WTC11 (cell line): ENCODE measurements at regions not wholly inside any gene's neighbourhood (a gene's known extent, or its start where the extent isn't known, plus 50 kb on each side); places are given as distances from the start of the nearest gene placed in this dataset.

Source experiments
- ATAC-seq: fragments of 200-7000 bp; cut with Tn5 transposase; 2 replicates; pipeline ENCODE4 v1.10.0; 2021; ENCODE audit warnings: mild to moderate bottlenecking, moderate library complexity
- CTCF ChIA-PET: fragments of 300-600 bp; sonication (Branson Sonifier 250); formaldehyde crosslinking; loops from one replicate; lab custom pipeline; 2021; ENCODE audit warnings: antibody characterized with exemption; lab: Charles Lee
- POLR2A ChIA-PET: fragments of 350-600 bp; sonication (Branson Sonifier 250); formaldehyde crosslinking; loops from one replicate; lab custom pipeline; 2021; ENCODE audit warnings: antibody characterized with exemption; lab: Charles Lee
- DNase-seq: peaks from one replicate; pipeline ENCODE4 v3.0.0; 2021; ENCODE audit warnings: low spot score
- H3K27ac Mint-ChIP-seq: 2 replicates; pipeline ENCODE4 v1.8.0; 2021; ENCODE audit warnings: mixed read lengths
- H3K27me3 Mint-ChIP-seq: 2 replicates; pipeline ENCODE4 v1.8.0; 2021; ENCODE audit warnings: low read depth, mild to moderate bottlenecking, moderate library complexity, mixed read lengths
- H3K36me3 Mint-ChIP-seq: 2 replicates; pipeline ENCODE4 v1.8.0; 2021; ENCODE audit warnings: mixed read lengths
- H3K4me1 Mint-ChIP-seq: 2 replicates; pipeline ENCODE4 v1.8.0; 2022; ENCODE audit warnings: mixed read lengths
- H3K4me3 Mint-ChIP-seq: 2 replicates; pipeline ENCODE4 v1.8.0; 2021; ENCODE audit warnings: mild to moderate bottlenecking, moderate library complexity, mixed read lengths
- H3K9me3 Mint-ChIP-seq: 2 replicates; pipeline ENCODE4 v1.8.0; 2021; ENCODE audit warnings: mixed read lengths
- CBFB ChIP-seq: sonication (generic); formaldehyde crosslinking; IDR thresholded peaks from 2 replicates; pipeline ENCODE4 v1.8.1; 2022; ENCODE audit warnings: mild to moderate bottlenecking, low read depth, missing genetic modification reagents
- FOXJ3 ChIP-seq: sonication (generic); formaldehyde crosslinking; IDR thresholded peaks from 2 replicates; pipeline ENCODE4 v1.9.0; 2021; ENCODE audit warnings: missing genetic modification reagents, mild to moderate bottlenecking, borderline replicate concordance
- GRHL2 ChIP-seq: fragments of 250-450 bp; sonication (Bioruptor Pico); IDR thresholded peaks from 2 replicates; pipeline ENCODE4 v1.8.0; 2022; ENCODE audit warnings: mild to moderate bottlenecking, moderate library complexity; ENCODE audit not compliant: insufficient replicate concordance, severe bottlenecking
- GTF2I ChIP-seq: fragments of 250-450 bp; sonication (Bioruptor Pico); conservative IDR thresholded peaks from 2 replicates; pipeline ENCODE4 v1.4.0; 2021; ENCODE audit warnings: mild to moderate bottlenecking
- MXD4 ChIP-seq: fragments of 250-450 bp; sonication (Bioruptor Pico); IDR thresholded peaks from 2 replicates; pipeline ENCODE4 v1.8.0; 2021; ENCODE audit warnings: mild to moderate bottlenecking, moderate library complexity, borderline replicate concordance
- NFATC4 ChIP-seq: fragments of 250-450 bp; sonication (Bioruptor Pico); IDR thresholded peaks from 2 replicates; pipeline ENCODE4 v1.9.0; 2021; ENCODE audit warnings: mild to moderate bottlenecking
- NR2C2 ChIP-seq: sonication (generic); formaldehyde crosslinking; IDR thresholded peaks from 2 replicates; pipeline ENCODE4 v1.8.0; 2022; ENCODE audit warnings: mild to moderate bottlenecking, missing genetic modification reagents
- RELA ChIP-seq: sonication (generic); formaldehyde crosslinking; IDR thresholded peaks from 2 replicates; pipeline ENCODE4 v1.8.1; 2022; ENCODE audit warnings: missing genetic modification reagents, mild to moderate bottlenecking, borderline replicate concordance
- SMAD4 ChIP-seq: sonication (generic); formaldehyde crosslinking; IDR thresholded peaks from 2 replicates; pipeline ENCODE4 v1.8.0; 2022; ENCODE audit warnings: mild to moderate bottlenecking, missing genetic modification reagents
- SOX15 ChIP-seq: fragments of 250-450 bp; sonication (Bioruptor Pico); IDR thresholded peaks from 2 replicates; pipeline ENCODE4 v1.9.0; 2021; ENCODE audit warnings: mild to moderate bottlenecking
- TCF7 ChIP-seq: sonication (generic); formaldehyde crosslinking; IDR thresholded peaks from 2 replicates; pipeline ENCODE4 v1.8.0; 2022; ENCODE audit warnings: mild to moderate bottlenecking, low read depth, missing genetic modification reagents, moderate library complexity
- ZNF317 ChIP-seq: sonication (generic); formaldehyde crosslinking; IDR thresholded peaks from 2 replicates; pipeline ENCODE4 v1.8.1; 2023; ENCODE audit warnings: low read depth, mild to moderate bottlenecking, moderate library complexity, missing genetic modification reagents, borderline replicate concordance
- ZNF416 ChIP-seq: fragments of 250-450 bp; sonication (Bioruptor Pico); IDR thresholded peaks from 2 replicates; pipeline ENCODE4 v1.9.0; 2021; ENCODE audit warnings: mild to moderate bottlenecking, inconsistent platforms
- TF ChIP-seq, protein P1 (sequence below): fragments of 250-450 bp; sonication (Bioruptor Pico); conservative IDR thresholded peaks from 2 replicates; pipeline ENCODE4 v1.9.0; 2021; ENCODE audit warnings: mild to moderate bottlenecking
- TF ChIP-seq, protein P2 (sequence below): sonication (generic); formaldehyde crosslinking; IDR thresholded peaks from 2 replicates; pipeline ENCODE4 v1.8.1; 2022; ENCODE audit warnings: low read depth, missing genetic modification reagents, borderline replicate concordance
- TF ChIP-seq, protein P3 (sequence below): sonication (generic); formaldehyde crosslinking; IDR thresholded peaks from 2 replicates; pipeline ENCODE4 v1.8.0; 2022; ENCODE audit warnings: missing genetic modification reagents
- TF ChIP-seq, protein P4 (sequence below): sonication (generic); formaldehyde crosslinking; IDR thresholded peaks from 2 replicates; pipeline ENCODE4 v1.8.1; 2023; ENCODE audit warnings: mild to moderate bottlenecking, missing genetic modification reagents
- TF ChIP-seq, protein P5 (sequence below): sonication (generic); formaldehyde crosslinking; IDR thresholded peaks from 2 replicates; pipeline ENCODE4 v1.8.1; 2023; ENCODE audit warnings: mild to moderate bottlenecking, moderate library complexity, missing genetic modification reagents

DNA sequence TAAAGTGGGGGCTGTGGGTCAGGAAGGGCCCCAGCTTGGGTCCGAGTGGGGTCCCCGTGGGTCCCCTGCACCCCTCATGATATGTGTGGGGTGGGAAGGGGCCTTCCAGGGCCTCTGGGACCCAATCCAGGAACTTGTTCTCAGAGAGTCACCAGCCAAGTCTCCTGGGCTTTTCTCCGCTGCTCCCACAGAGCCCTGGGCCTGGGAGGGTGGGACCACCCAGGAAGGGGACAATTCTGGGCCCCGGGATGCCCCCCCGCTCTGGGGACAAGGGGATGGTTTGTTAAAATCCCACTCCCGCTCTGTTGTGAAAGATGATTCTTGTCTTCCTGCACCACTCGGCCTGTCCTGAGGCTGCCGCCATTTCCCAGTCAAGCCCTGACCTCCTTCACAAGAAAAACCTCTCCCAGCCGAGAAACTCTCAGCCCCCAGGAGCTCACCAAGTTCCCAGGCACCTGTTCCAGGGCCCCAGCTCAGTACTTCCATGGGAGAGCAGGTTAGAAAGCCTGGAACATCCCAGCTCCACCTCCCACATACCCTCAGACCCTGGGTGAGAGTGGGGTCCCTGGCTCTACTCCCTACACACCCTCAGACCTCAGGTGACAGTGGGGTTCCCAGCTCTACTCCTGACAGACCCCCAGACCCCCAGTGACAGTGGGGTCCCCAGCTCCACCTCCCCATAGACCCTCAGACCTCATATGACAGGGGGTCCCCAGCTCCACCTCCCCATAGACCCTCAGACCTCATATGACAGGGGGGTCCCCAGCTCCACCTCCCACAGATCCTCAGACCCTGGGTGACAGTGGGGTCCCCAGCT lies 75.1 kb downstream of the METRNL start:
- peaks cover 3% of the 10 kb centered on the region; the same call in 1 of the 2 replicates for H3K9me3 Mint-ChIP-seq
- ATAC-seq (no peak), DNase-seq (no peak)
- no peaks in the 10 kb centered on the region for H3K27me3 Mint-ChIP-seq
- H3K27ac Mint-ChIP-seq: no peak overlapping the region
- peaks cover 12% of the 10 kb centered on the region for H3K4me1 Mint-ChIP-seq
- ChIA-PET CTCF (no interaction called here), POLR2A (no interaction called here)
- no peak for TF ChIP-seq SMAD4 (CRISPR knock-in tag)
- TF ChIP-seq NR2C2 (CRISPR knock-in tag): no peak
- TF ChIP-seq, protein P1, sequence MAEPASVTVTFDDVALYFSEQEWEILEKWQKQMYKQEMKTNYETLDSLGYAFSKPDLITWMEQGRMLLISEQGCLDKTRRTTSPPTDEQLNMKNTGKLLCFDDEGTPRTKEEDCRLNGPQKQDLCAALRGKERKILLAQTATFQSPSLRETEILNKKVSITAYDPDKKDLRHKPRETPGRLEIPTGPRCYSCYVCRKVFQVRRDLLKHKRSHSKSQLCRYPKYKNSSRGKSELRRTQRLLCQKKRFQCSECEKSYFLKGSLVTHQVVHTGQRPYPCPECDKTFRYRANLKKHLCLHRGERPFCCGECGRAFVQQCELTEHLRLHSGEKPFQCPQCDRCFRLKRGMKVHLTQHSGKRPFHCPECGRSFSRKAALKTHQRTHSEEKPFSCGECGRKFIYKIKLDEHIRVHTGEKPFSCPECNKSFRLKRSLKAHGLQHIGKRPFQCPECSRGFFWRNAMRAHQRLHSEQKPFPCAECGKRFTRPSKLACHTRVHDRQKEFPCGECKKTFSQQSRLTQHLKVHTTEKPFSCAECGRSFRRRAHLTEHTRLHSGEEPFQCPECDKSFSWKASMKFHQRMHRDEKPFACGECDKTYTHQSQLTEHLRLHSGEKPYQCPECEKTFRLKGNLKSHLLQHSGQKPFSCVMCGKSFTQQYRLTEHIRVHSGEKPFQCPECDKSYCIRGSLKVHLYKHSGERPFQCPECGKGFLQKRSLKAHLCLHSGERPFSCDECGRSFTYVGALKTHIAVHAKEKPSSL (CRISPR knock-in tag): no peak
- H3K36me3 Mint-ChIP-seq: no peaks in the 10 kb centered on the region
- H3K4me3 Mint-ChIP-seq: no peak overlapping the region

DNA sequence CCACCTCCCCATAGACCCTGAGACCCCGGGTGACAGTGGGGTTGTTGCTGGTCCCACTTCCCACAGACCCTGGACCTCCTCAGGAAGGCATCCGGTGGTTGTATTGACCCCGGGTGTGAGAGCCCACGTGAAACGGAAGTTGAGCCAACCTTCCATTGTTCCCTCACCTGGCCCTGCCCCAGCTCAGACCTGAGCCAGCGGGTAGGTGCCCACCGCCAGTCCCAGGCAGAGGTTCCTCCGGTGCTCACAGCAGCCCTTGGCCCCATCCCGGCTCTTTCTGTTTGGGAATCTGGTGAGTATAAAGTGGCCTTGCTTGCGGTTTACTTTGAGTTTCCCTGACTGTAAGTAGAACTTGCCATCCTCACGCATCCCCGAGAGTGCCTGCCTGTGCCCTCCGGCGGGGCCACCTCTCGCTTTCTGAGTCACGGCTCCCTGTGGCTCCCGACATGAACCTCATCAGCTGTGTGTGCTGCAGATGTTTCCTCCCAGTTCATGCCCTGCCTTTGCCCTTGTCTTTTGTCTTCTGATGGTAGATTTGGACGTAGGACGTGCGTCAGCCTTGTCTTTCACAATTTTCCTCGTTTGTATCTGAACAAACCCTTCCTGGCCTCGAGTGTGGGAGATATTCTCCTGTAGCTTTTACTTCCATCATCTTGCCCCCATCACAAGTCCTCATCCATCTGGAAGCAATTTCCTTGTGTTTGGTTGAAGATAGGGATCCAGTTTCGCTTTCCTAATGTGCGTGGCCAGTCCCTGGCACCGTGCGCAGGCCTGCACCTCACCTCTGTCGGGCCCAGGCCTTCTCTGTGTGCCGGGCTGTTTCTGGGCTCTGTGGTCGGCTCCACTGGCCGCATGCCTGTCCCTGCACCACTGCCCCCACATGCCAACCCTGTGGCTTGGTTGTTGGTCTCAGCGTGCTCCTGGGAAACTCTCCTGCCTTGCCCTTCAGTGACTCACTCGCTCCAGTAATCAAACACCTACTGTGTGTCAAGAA lies 76.0 kb downstream of the METRNL start:
- ChIA-PET POLR2A (no interaction called here), CTCF (no interaction called here)
- Mint-ChIP-seq H3K9me3 (peaks cover 3% of the 10 kb centered on the region; the same call in 1 of the 2 replicates), H3K27me3 (no peaks in the 10 kb centered on the region), H3K4me3 (no peak overlapping the region), H3K4me1 (peaks cover 12% of the 10 kb centered on the region), H3K36me3 (no peaks in the 10 kb centered on the region), H3K27ac (peak overlapping the region; percentile 43; the same call in 1 of the 2 replicates)
- ATAC-seq: no peak
- TF ChIP-seq, protein P2, sequence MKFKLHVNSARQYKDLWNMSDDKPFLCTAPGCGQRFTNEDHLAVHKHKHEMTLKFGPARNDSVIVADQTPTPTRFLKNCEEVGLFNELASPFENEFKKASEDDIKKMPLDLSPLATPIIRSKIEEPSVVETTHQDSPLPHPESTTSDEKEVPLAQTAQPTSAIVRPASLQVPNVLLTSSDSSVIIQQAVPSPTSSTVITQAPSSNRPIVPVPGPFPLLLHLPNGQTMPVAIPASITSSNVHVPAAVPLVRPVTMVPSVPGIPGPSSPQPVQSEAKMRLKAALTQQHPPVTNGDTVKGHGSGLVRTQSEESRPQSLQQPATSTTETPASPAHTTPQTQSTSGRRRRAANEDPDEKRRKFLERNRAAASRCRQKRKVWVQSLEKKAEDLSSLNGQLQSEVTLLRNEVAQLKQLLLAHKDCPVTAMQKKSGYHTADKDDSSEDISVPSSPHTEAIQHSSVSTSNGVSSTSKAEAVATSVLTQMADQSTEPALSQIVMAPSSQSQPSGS (CRISPR knock-in tag): no peak
- no peak for TF ChIP-seq GRHL2 (CRISPR knock-in tag)
- TF ChIP-seq, protein P3, sequence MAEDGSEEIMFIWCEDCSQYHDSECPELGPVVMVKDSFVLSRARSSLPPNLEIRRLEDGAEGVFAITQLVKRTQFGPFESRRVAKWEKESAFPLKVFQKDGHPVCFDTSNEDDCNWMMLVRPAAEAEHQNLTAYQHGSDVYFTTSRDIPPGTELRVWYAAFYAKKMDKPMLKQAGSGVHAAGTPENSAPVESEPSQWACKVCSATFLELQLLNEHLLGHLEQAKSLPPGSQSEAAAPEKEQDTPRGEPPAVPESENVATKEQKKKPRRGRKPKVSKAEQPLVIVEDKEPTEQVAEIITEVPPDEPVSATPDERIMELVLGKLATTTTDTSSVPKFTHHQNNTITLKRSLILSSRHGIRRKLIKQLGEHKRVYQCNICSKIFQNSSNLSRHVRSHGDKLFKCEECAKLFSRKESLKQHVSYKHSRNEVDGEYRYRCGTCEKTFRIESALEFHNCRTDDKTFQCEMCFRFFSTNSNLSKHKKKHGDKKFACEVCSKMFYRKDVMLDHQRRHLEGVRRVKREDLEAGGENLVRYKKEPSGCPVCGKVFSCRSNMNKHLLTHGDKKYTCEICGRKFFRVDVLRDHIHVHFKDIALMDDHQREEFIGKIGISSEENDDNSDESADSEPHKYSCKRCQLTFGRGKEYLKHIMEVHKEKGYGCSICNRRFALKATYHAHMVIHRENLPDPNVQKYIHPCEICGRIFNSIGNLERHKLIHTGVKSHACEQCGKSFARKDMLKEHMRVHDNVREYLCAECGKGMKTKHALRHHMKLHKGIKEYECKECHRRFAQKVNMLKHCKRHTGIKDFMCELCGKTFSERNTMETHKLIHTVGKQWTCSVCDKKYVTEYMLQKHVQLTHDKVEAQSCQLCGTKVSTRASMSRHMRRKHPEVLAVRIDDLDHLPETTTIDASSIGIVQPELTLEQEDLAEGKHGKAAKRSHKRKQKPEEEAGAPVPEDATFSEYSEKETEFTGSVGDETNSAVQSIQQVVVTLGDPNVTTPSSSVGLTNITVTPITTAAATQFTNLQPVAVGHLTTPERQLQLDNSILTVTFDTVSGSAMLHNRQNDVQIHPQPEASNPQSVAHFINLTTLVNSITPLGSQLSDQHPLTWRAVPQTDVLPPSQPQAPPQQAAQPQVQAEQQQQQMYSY (CRISPR knock-in tag): no peak
- no peak for TF ChIP-seq NFATC4 (CRISPR knock-in tag)
- no peak for TF ChIP-seq GTF2I (CRISPR knock-in tag)
- TF ChIP-seq SOX15 (CRISPR knock-in tag): no peak
- no peak for TF ChIP-seq CBFB
- no peak for TF ChIP-seq FOXJ3
- no peak for TF ChIP-seq RELA (CRISPR knock-in tag)
- no peak for TF ChIP-seq TCF7 (CRISPR knock-in tag)
- TF ChIP-seq ZNF416 (CRISPR knock-in tag): no peak
- no peak for TF ChIP-seq MXD4 (CRISPR knock-in tag)
- TF ChIP-seq, protein P4, sequence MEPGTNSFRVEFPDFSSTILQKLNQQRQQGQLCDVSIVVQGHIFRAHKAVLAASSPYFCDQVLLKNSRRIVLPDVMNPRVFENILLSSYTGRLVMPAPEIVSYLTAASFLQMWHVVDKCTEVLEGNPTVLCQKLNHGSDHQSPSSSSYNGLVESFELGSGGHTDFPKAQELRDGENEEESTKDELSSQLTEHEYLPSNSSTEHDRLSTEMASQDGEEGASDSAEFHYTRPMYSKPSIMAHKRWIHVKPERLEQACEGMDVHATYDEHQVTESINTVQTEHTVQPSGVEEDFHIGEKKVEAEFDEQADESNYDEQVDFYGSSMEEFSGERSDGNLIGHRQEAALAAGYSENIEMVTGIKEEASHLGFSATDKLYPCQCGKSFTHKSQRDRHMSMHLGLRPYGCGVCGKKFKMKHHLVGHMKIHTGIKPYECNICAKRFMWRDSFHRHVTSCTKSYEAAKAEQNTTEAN (CRISPR knock-in tag): no peak
- no peak for TF ChIP-seq ZNF317 (CRISPR knock-in tag)
- TF ChIP-seq, protein P5, sequence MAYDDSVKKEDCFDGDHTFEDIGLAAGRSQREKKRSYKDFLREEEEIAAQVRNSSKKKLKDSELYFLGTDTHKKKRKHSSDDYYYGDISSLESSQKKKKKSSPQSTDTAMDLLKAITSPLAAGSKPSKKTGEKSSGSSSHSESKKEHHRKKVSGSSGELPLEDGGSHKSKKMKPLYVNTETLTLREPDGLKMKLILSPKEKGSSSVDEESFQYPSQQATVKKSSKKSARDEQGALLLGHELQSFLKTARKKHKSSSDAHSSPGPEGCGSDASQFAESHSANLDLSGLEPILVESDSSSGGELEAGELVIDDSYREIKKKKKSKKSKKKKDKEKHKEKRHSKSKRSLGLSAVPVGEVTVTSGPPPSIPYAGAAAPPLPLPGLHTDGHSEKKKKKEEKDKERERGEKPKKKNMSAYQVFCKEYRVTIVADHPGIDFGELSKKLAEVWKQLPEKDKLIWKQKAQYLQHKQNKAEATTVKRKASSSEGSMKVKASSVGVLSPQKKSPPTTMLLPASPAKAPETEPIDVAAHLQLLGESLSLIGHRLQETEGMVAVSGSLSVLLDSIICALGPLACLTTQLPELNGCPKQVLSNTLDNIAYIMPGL (CRISPR knock-in tag): no peak
- DNase-seq: no peak
